ENCODE measurements at regions not wholly inside any gene's neighbourhood (a gene's known extent, or its start where the extent isn't known, plus 50 kb on each side); places are given as distances from the start of the nearest gene placed in this dataset.

- no peak for DNase-seq (ENCODE audit: low spot score)
Measured at GRCh38 chr3:145936971-145937370, 224.0 kb downstream of the PLOD2 start.

DNA sequence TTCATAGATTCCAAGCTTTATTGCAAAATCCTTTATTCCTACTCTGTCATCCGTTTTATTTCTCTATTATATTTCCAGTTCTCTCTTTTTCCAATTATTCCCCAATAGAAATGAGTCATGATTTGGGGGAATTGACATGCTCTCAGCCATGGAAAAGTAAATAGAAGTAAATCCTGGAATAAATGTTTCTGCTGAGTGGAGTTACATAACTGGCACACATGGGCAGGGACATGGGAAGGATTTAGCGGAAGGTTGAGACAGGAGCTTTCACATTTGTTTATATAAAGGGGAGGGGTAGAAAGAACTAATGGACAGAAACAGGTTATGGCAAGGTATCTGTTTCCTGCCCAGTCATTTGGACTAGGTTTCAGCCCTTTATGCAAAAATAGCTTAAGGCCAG is 221.6 kb downstream of the PLOD2 start:
- no peak for DNase-seq (ENCODE audit: low spot score)

GRCh38 chr3:145942052-145942451 is 218.9 kb downstream of the PLOD2 start:
- DNase-seq (ENCODE audit: low spot score): no peak

- no peak for DNase-seq (ENCODE audit: low spot score)
Measured at GRCh38 chr3:145943952-145944351, 217.0 kb downstream of the PLOD2 start.

DNA sequence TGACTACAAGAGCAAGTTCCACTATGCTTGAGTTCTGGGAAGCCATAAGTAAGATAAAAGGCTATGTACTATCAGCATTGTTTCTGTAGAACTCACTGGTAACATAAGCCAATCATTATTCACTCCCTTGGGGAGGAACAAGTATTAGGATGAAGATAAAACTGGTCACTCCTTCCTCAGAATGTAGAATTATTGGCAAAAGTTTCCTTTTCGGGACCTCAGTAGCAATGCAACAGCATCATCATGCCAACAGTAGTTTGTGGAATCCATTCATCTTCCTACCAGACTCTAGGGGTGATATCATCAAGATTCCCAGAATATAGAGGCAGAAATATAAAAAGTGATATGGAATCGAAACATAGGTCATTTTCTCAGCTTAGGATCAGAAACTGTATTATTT is 209.5 kb downstream of the PLOD2 start:
- no peak for DNase-seq (ENCODE audit: low spot score)

- DNase-seq (ENCODE audit: low spot score): no peak
Measured at GRCh38 chr3:145952536-145952935, 208.4 kb downstream of the PLOD2 start.

DNA sequence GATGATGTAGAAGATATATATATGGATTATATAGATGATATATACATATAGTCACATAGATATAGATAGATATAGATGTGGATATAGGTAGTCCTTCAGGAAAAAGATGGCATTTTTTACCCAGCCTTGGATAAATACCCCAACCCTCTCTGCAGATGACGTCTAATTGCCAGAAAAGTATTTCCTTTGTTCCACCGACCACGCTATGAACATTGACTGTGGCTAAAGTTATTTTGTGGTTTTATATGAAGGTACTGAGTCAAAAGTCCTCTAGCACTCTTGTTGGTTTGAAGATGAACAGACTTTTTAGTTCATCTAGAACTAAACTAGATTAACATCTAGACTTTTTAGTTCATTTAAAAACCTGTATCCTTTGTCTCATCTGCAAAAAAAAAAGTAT is 207.7 kb downstream of the PLOD2 start:
- DNase-seq (ENCODE audit: low spot score): no peak

DNA sequence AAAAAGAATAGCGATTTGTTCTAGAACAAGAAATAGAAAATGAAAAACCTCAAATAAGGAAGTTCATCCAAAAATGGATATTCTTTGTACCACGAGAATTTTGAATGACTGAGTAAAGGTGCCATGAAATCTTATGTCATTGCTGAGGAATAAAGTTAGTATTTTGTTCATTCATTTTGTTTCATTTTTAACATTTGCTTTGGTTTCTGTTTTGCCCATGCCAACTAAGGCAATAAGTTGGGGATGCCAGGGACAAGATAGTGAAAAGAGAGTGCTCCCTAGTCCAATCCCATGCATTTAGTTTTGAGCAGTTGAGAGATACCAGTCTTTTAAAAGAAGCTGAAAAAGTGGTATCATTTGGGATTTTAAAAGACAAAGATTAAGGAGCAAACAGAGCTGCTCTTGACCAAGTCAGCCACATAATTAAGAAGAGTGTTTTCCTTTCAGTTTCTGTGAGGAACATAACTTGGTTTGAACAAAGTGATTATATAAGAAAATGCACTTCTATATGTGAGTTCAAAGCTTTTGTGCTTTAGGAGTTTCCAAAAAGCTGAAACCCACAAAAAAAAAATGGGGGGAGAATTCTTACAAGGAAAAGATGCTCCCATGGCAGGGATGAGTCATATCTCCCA is 201.4 kb downstream of the PLOD2 start:
- no peak for DNase-seq (ENCODE audit: low spot score)

GRCh38 chr3:145963111-145963510 is 197.9 kb downstream of the PLOD2 start:
- DNase-seq (ENCODE audit: low spot score): no peak

DNA sequence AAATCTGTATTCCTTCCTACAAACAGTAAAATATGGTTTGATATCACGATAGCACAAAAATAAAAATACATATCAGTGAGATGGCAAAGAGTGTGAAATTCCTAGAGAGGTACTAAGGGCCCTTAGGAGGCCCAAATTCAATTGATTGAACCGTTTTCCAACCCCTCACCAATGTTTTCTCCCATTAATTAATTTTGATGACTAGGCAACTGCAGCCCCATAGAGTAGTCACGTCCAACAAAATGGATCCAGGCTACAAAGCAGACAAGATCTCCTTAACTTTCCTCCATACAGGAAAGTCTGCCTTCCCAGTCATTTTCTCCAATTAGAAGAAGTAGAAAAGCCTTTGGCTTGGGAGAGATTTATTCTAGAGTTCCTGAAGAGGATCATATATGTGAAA is 193.9 kb downstream of the PLOD2 start:
- no peak for DNase-seq (ENCODE audit: low spot score)

DNA sequence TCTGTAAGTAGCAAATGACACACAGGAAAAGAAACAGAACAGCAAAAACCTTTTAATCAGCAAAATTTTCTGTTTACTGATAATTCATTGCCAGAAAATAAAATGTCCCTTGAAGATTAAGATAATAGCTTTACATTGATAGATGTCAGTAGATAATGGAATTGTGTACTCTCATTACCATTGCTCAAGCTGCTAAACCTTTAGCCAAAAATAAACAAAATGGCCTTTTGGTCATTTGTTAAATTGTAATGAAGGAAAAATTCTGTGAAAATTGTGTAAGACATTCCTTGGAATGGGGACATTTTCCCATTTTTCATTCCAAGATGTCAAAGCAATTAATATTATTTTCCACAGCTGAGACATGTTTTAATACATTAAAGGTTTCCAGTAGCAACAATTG is 189.8 kb downstream of the PLOD2 start:
- no peak for DNase-seq (ENCODE audit: low spot score)

DNA sequence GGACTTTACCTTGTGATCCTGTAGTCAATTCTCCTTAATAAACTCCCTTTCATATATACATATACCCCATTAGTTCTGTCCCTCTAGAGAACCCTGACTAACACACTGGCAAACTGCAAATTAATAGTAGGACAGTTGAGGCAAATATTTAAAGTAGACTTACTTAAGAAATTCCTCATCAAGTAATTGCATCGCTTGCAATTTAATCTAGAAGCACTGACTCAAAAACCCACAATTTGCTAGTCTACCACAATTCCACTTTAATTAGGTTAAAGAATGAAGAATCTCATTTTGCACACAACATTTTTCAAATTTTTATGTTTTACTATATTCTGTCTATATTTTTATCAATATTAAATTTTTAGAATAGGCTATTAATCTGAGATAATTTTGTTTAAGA is 188.1 kb downstream of the PLOD2 start:
- no peak for DNase-seq (ENCODE audit: low spot score)

DNA sequence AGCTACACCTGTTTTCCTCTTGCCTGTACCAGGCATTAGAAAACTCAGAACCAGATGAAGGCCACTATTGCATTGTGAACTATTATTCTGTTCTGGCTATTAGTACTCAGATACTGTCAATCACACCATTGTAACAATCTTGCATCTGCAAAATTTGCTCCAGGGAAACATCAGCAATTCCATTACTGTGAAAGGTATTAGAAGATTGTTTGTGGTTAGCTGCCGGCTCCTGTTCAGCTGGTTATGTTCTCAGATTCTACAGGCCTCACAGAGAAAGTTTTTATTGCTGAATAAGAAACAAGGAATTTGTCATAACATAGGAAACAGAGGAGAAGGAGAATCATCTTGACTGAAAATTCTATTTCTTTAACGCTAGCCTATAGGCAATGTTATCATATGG is 179.9 kb downstream of the PLOD2 start:
- no peak for DNase-seq (ENCODE audit: low spot score)

DNA sequence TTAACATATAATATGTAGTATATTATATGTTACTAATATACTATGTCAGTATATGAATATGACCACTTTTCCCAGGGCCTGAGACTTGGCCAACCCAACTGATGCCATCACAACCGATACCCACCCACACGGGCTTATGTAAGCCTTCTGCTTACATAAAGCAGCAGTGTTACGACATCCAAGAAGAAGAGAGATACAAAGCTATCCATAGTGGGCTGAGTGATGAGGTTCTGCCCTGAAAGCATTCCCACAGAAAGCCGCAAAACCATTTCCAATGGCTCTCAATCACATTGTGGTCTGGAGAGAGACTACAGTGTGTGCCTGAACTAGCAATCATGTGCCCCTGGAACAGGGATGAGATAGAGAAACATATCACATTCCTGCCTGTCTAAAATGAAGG is 177.9 kb downstream of the PLOD2 start:
- no peak for DNase-seq (ENCODE audit: low spot score)
